HCT116 (cell line): ENCODE measurements at regions not wholly inside any gene's neighbourhood (a gene's known extent, or its start where the extent isn't known, plus 50 kb on each side); places are given as distances from the start of the nearest gene placed in this dataset.

ENCODE experiments used
- ATAC-seq: fragments of 200-7000 bp; cut with Tn5 transposase; 2 replicates; pipeline ENCODE4 v1.9.1; 2020; ENCODE audit warnings: mild to moderate bottlenecking, moderate library complexity
- BruUV-seq: library from RNA; stranded (reverse); fragments of 400-500 nt; replicated peaks from 2 replicates; lab custom pipeline; 2021; lab: Mats Ljungman, UMichigan
- CTCF ChIA-PET: fragments of 300-600 bp; sonication (Branson Sonifier 250); formaldehyde crosslinking; loops from one replicate; lab custom pipeline; 2021; ENCODE audit warnings: antibody characterized with exemption; lab: Charles Lee
- POLR2A ChIA-PET: fragments of 300-600, 350-600 bp; sonication (Branson Sonifier 250); formaldehyde crosslinking; loops from one replicate; lab custom pipeline; 2021; ENCODE audit warnings: antibody characterized with exemption; lab: Charles Lee
- RAD21 ChIA-PET, 2 experiments: fragments of 300-600 bp; sonication (Branson Sonifier 250); formaldehyde crosslinking; loops; one replicate each; lab custom pipeline; 2023; ENCODE audit warnings: low total read pairs in 2 of 2; ENCODE audit not compliant: uncharacterized antibody in 2 of 2, unreplicated experiment in 2 of 2, low non-redundant PET in 1 of 2; lab: Charles Lee
- DNase-seq: peaks from one replicate; pipeline ENCODE4 v3.0.0-alpha.2; 2010; ENCODE audit warnings: low read depth, low spot score
- H2AFZ ChIP-seq: fragments of 200-600 bp; shearing (Covaris generic), sonication (generic); 2 replicates; pipeline ENCODE4 v1.6.1; 2017; ENCODE audit warnings: low read depth, mixed run types, mixed read lengths, antibody characterized with exemption, low read length; ENCODE audit not compliant: poor library complexity, severe bottlenecking
- H3K27ac ChIP-seq: 2 replicates; pipeline ENCODE4 v1.5.1; 2012; ENCODE audit warnings: low read depth, low read length
- H3K27me3 ChIP-seq: fragments of 200-600 bp; sonication (generic); 2 replicates; pipeline ENCODE4 v1.6.1; 2016; ENCODE audit warnings: mixed run types, low read length, mixed read lengths; ENCODE audit not compliant: insufficient read depth
- H3K36me3 ChIP-seq, 2 experiments: fragments of 200-500 bp in 1 of 2; fragments of 200-600 bp in 1 of 2; sonication (Bioruptor generic) in 1 of 2; sonication (generic) in 1 of 2; 2 replicates each; pipeline versions ENCODE4 v1.5.1 to v1.6.1; 2014 to 2016; ENCODE audit warnings: low read length in 2 of 2, inconsistent platforms in 1 of 2, mixed read lengths in 1 of 2, mixed run types in 1 of 2; ENCODE audit not compliant: insufficient read depth in 2 of 2, control insufficient read depth in 1 of 2
- H3K4me1 ChIP-seq, 2 experiments: fragments of 200-600 bp in 1 of 2; sonication (generic) in 1 of 2; 2 replicates each; pipeline versions ENCODE4 v1.5.1 to v1.6.1; 2012 to 2017; ENCODE audit warnings: low read length in 2 of 2, inconsistent platforms in 1 of 2, mild to moderate bottlenecking in 1 of 2, mixed read lengths in 1 of 2, mixed run types in 1 of 2, moderate library complexity in 1 of 2; ENCODE audit not compliant: insufficient read depth in 2 of 2, control insufficient read depth in 1 of 2
- H3K4me2 ChIP-seq: fragments of 200-600 bp; sonication (generic); 2 replicates; pipeline ENCODE4 v1.6.1; 2017; ENCODE audit warnings: mixed run types, low read length, mixed read lengths
- H3K4me3 ChIP-seq, 2 experiments: fragments of 200-600 bp in 1 of 2; sonication (generic) in 1 of 2; replicated peaks in 1 of 2; 2 replicates each; pipeline ENCODE4 v1.5.1; 2011 to 2016; ENCODE audit warnings: low read length in 2 of 2, control low read depth in 1 of 2, low read depth in 1 of 2, mild to moderate bottlenecking in 1 of 2, mixed read lengths in 1 of 2, mixed run types in 1 of 2
- H3K79me2 ChIP-seq: fragments of 200-600 bp; sonication (generic); 2 replicates; pipeline ENCODE4 v1.6.1; 2017; ENCODE audit warnings: mild to moderate bottlenecking, mixed run types, low read length, moderate library complexity, mixed read lengths; ENCODE audit not compliant: insufficient read depth
- H3K9ac ChIP-seq: fragments of 200-600 bp; sonication (generic); 2 replicates; pipeline ENCODE4 v1.6.1; 2016; ENCODE audit warnings: low read length, mixed read lengths
- H3K9me2 ChIP-seq: fragments of 200-600 bp; sonication (generic), shearing (Covaris generic); 2 replicates; pipeline ENCODE4 v1.6.1; 2017; ENCODE audit warnings: mixed run types, mild to moderate bottlenecking, moderate library complexity; ENCODE audit not compliant: insufficient read depth
- H3K9me3 ChIP-seq, 2 experiments: fragments of 200-500 bp in 1 of 2; fragments of 200-600 bp in 1 of 2; sonication (Bioruptor generic) in 1 of 2; sonication (generic) in 1 of 2; 2 replicates each; pipeline ENCODE4 v1.6.1; 2014 to 2017; ENCODE audit warnings: low read length in 2 of 2, mixed read lengths in 2 of 2, inconsistent platforms in 1 of 2, low read depth in 1 of 2, mild to moderate bottlenecking in 1 of 2, mixed run types in 1 of 2, moderate library complexity in 1 of 2; ENCODE audit not compliant: control insufficient read depth in 1 of 2, insufficient read depth in 1 of 2
- H4K20me1 ChIP-seq: fragments of 200-600 bp; sonication (generic), shearing (Covaris generic); 2 replicates; pipeline ENCODE4 v1.6.1; 2017; ENCODE audit warnings: mixed run types, mild to moderate bottlenecking, moderate library complexity; ENCODE audit not compliant: insufficient read depth
- EZH2phosphoT487 ChIP-seq: fragments of 200-600 bp; IDR thresholded peaks from 2 replicates; pipeline ENCODE4 v1.6.1; 2018; ENCODE audit warnings: antibody characterized with exemption, borderline replicate concordance
- RAD21 ChIP-seq: IDR thresholded peaks from 2 replicates; pipeline ENCODE4 v1.6.1; 2012; ENCODE audit warnings: low read depth, mild to moderate bottlenecking
- SP1 ChIP-seq: IDR thresholded peaks from 2 replicates; pipeline ENCODE4 v1.6.1; 2012; ENCODE audit warnings: low read depth
- SRF ChIP-seq: IDR thresholded peaks from 2 replicates; pipeline ENCODE4 v1.6.1; 2012; ENCODE audit warnings: low read depth
- TCF7L2 ChIP-seq: IDR thresholded peaks from 2 replicates; pipeline ENCODE4 v1.7.0; 2011; ENCODE audit warnings: borderline replicate concordance, inconsistent platforms; ENCODE audit not compliant: insufficient read depth, insufficient read length; ENCODE audit errors: extremely low read depth
- ZNF274 ChIP-seq: fragments of 200-500 bp; sonication (Bioruptor generic); IDR thresholded peaks from 2 replicates; pipeline ENCODE4 v1.6.1; 2014; ENCODE audit warnings: mild to moderate bottlenecking, low read depth, low read length, inconsistent platforms
- intact Hi-C: fragments of 100-400 bp; cut with micrococcal nuclease; formaldehyde crosslinking; loops from 2 replicates; pipeline ENCODE4 v1.10.0; 2022
- TF ChIP-seq, protein P1 (sequence below), 3 experiments: fragments of 200-600 bp in 1 of 3; sonication (generic) in 1 of 3; IDR thresholded peaks in 2 of 3; conservative IDR thresholded peaks in 1 of 3; 2 replicates each; pipeline ENCODE4 v1.5.1; 2012 to 2017; ENCODE audit warnings: low read depth in 2 of 3, low read length in 2 of 3, antibody characterized with exemption in 1 of 3, borderline replicate concordance in 1 of 3, control low read depth in 1 of 3, mild to moderate bottlenecking in 1 of 3, mixed read lengths in 1 of 3, mixed run types in 1 of 3, moderate library complexity in 1 of 3; ENCODE audit not compliant: insufficient read depth in 1 of 3

DNA sequence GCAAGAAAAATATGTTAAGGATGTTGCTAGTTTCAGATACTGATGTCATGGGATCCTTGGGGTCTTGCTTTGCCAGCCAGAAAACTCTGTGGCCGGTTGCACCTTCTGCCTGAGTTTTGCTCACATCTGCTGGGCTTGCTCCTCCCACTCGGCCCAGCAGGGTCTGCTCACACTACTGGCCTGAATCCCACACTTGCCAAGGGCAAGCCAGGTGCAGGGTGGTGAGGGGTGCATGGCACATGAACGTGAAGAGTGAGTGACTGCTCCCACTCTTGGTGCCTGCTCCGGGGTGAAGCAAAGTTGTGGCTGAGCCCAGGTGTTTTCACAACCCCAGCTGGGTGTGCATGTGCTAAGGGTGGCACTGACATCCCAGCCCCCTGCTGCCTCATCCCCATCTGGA is 83.1 kb upstream of the STARD4 start (continued):
- TF ChIP-seq, protein P1, sequence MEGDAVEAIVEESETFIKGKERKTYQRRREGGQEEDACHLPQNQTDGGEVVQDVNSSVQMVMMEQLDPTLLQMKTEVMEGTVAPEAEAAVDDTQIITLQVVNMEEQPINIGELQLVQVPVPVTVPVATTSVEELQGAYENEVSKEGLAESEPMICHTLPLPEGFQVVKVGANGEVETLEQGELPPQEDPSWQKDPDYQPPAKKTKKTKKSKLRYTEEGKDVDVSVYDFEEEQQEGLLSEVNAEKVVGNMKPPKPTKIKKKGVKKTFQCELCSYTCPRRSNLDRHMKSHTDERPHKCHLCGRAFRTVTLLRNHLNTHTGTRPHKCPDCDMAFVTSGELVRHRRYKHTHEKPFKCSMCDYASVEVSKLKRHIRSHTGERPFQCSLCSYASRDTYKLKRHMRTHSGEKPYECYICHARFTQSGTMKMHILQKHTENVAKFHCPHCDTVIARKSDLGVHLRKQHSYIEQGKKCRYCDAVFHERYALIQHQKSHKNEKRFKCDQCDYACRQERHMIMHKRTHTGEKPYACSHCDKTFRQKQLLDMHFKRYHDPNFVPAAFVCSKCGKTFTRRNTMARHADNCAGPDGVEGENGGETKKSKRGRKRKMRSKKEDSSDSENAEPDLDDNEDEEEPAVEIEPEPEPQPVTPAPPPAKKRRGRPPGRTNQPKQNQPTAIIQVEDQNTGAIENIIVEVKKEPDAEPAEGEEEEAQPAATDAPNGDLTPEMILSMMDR (IDR thresholded peaks at IDR 0.05 in 2 of 3, conservative IDR thresholded peaks at IDR 0.05 in 1 of 3; ENCODE audit: borderline replicate concordance in 1 of 3, insufficient read depth in 1 of 3, low read depth in 2 of 3, low read length in 2 of 3): no peak
- no peak for TF ChIP-seq ZNF274
- TF ChIP-seq RAD21: no peak

DNA sequence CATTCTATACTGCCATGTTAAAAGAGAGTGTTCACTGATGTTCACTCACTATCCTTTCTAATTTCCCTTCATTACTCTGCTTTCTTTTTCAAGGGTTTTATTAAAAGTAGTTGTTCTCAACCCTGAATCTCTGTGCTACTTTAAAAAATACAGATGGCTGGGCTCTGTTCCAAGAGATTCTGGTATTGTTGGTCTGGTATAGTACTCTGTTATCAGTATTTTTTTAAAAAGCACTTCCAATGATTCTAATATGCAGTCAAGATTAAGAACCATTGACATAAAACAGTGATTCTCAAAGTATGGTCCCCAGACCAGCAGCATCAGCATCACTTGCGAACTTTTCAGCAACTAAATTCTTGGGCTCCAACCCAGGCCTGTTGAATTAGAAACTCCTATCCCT is 77.0 kb upstream of the STARD4 start:
- Histone ChIP-seq H3K4me2 (no peak overlapping the region), H3K9ac (no peak overlapping the region), H3K79me2 (no peaks in the 10 kb centered on the region), H2AFZ (no peak overlapping the region), H4K20me1 (no peaks in the 10 kb centered on the region), H3K4me1 (no peaks in the 10 kb centered on the region), H3K9me3 (no peaks in the 10 kb centered on the region), H3K36me3 (no peaks in the 10 kb centered on the region), H3K27ac (no peak overlapping the region)
- POLR2A ChIA-PET: no interaction called here
- RAD21 ChIA-PET: no interaction called here
- DNase-seq: no peak
- intact Hi-C loops: no loop called here
- no TSS peak for BruUV-seq
- TF ChIP-seq RAD21 (no peak), TCF7L2 (no peak), SRF (no peak), EZH2phosphoT487 (no peak), SP1 (no peak), ZNF274 (no peak)
- TF ChIP-seq, all 23 proteins: peak for 0
- CTCF ChIA-PET: no interaction called here
- no peaks in the 10 kb centered on the region for H3K9me2 ChIP-seq
- H3K27me3 ChIP-seq: 0 out of 2 replicates have a peak, but pooled peaks cover 13% of the 10 kb centered on the region
- H3K4me3 ChIP-seq: no peak overlapping the region
- no peak for ATAC-seq
